GM18868 (cell line): ENCODE measurements at regions not wholly inside any gene's neighbourhood (a gene's known extent, or its start where the extent isn't known, plus 50 kb on each side); places are given as distances from the start of the nearest gene placed in this dataset.

ENCODE experiments used
- ATAC-seq: cut with Tn5 transposase; IDR thresholded peaks from one replicate; pipeline ENCODE4 v1.9.1; 2021; ENCODE audit warnings: mild to moderate bottlenecking, moderate library complexity; ENCODE audit not compliant: unreplicated experiment

DNA sequence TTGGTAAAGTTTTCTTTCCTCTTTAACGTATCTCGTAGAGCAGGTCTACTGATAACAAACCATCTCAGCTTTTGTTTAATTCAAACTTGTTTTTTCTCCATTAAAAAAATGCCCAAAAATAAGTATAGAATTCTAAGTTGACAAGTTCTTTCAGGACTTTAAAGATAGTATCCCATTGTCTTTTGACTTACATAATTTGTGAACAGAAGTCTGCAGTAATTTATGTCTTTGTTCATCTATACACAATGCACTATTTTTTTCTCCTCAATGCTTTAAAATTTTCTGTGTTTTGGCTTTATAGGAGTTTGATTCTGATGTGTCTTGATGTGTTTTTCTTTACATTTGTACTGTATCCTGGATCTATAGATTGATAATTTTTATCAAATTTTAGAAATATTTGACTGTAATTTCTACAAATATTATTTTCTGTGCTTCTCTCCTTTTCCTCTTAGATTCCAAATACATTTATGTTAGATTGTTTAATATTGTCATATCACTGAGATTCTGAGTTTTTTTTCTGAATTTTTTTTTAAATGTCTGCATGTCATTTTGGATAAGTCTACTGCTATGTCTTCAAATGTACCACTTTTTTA lies 143.3 kb downstream of the FTCDNL1 start:
- no peak for ATAC-seq

DNA sequence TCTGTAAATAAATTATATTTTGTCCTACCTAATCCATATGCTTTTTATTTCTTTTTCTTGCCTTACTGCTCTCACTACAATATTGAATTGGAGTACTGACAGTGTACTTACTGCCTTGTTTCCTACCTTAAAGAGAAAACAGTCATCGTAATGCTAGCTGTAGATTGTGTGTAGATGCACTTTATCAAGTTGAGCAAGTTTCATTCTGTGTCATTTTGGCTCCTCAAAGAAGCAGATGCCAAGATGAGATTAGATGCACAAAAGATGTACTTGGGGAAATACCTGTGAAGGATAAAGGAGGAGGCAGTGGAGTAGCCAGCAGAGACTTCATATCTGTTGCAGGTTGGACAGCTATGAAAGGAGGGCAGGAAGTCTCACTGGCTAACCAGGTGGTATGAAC lies 145.5 kb downstream of the FTCDNL1 start:
- no peak for ATAC-seq

- no peak for ATAC-seq
Measured at GRCh38 chr2:199704358-199705238, 146.4 kb downstream of the FTCDNL1 start.

GRCh38 chr2:199703199-199703598 lies 147.8 kb downstream of the FTCDNL1 start:
- no peak for ATAC-seq

- ATAC-seq: no peak
Measured at GRCh38 chr2:199697469-199697868, 153.5 kb downstream of the FTCDNL1 start.

DNA sequence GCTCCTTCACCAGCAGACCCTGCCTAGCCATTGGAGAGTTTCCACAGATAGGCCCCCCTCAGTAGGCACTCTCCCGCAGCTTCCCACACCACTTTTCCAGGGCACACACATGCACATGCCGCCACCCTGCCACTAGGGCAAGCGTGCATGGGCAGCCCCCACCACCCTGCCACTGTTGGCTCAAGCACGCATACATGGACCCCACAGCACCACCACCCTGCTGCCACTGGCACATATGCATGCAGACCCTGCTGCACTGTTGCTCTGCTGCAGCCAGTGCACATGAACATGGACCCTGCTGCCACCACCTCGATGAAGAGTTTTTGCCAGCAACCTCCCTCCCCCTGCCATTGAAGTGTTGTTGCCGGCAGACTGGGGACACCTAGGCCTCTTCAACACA lies 154.9 kb downstream of the FTCDNL1 start:
- no peak for ATAC-seq

DNA sequence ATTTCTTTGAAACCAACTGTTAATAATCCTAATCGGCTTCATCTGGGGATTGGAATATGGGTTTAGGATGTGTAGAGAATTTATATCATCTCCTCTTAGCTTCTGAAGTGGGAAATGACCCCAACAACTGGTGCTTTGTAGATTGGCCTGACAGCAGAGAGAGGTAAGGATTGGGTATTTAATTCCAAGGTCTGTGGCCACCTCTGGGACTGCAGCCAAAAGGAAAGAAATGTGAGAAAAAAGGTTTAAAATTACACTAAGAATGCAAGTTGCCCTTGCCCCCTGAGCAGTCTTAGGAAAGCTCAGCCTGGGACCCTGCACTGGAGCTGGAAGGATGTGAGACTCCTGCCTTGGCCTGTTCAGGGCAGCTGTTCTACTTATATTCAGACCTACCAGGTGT lies 157.1 kb downstream of the FTCDNL1 start:
- ATAC-seq: no peak

- ATAC-seq: no peak
Measured at GRCh38 chr2:199692489-199692888, 158.5 kb downstream of the FTCDNL1 start.

DNA sequence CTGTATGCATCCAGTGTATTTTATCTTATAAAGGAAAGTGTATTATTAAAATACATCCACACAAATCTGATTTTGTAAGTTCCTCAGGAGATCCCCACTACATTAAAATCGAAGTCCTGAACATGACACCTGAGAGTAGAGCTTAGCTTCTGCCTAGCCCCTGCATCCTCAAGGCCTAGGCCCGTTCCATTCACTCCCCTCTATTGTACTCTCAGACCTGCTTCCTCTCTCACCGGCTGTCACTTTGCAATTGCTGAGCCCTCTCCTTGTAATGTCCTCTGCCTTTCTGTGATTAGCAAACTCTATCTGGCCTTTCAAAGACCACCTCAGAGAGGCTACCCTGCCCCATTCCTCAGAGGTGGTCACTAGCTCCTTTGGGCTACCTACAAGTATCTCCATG lies 160.8 kb downstream of the FTCDNL1 start:
- ATAC-seq: no peak

- no peak for ATAC-seq
Measured at GRCh38 chr2:199685669-199686068, 165.3 kb downstream of the FTCDNL1 start.

DNA sequence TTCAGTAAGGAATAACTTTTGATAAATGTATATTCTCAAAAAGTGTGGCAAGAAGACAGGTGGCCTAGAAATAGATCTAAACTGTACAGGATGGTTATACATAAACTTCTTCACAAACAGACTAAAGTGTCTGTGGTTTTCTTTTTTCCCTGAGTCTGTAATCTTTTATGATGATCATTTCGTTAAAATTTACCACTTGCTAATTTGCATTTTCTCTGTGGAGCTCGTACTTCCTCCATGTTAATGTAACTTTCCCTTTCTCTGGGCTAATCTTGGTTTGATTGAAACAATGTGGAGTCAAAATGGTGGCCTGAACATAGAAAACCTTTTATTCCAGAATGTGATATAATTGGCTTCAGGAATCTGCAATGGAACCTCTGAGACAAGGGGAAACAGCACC lies 166.2 kb downstream of the FTCDNL1 start:
- ATAC-seq: no peak

DNA sequence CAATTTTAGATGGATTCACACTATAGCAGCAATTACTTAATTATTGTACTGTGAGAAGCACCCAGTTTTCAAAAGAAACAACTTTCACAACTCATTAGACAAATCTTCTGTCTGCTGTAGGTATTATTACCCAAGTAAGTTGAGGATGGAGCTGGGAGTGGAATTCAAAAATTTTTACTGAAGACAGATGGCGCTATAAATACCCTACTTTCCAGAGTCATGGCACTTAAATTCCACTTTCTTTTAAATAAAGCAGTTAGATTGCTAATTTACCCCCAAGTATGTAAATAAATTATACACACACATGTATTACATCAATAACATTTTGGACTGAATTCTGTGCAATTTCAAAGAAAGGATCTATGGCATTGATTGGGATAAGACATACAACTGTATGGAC lies 166.8 kb downstream of the FTCDNL1 start:
- ATAC-seq: no peak

DNA sequence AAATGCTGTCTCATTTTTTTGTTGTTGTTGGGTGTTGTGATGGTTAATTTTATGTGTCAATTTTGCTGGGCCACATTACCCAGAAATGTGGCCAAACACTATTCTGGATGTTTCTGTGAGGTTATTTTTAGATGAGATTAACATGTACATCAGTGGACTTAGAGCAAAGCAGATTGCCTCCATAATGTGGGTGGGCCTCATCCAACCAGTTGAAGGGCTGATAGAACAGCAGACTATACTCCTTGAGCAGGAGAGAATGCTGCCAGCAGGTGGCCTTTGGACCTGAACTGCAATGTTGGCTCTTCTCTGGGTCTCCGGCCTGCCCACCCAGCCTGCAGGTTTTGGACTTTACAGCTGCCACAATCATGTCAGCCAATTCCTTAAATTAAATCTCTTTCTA lies 169.0 kb downstream of the FTCDNL1 start:
- no peak for ATAC-seq

DNA sequence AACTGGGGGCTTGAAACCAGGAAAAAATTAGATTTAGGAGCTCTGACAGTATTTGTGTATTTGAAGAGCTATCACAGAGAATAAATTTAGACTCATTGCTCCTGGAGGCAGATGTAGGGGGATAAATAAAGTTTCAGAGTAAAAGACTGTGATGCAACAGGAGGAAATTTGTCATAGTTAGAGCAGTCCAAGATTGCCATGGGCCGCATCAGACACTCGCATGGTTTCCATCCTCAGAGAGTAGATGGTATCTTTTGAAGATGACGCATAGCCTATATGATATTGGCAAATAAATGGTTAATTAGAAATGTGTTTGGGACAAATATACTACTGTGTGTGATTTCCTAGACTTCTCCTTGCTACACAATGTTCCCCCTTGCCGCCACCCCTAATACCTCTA lies 170.5 kb downstream of the FTCDNL1 start:
- ATAC-seq: no peak

- no peak for ATAC-seq
Measured at GRCh38 chr2:199679883-199680282, 171.1 kb downstream of the FTCDNL1 start.

DNA sequence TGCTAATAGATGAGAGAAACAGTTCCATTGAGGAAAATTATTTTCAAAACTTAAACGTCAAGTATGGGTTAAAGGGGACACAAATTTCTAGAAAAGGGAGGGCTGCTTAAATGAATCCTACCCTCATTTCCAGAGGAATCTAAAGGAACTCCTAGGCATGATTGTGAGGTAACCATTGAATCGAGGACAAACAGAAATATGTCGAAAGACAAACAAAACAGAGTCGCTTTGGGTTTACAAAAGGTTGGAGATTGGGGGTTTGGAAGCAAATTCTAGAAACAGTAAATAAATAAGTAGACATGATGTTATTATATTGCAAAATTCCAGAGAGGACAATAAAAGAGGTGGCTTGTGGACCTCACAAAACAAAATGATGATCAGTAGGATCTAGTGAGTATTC lies 173.1 kb downstream of the FTCDNL1 start:
- no peak for ATAC-seq

GRCh38 chr2:199668645-199669044 lies 182.3 kb downstream of the FTCDNL1 start:
- no peak for ATAC-seq

GRCh38 chr2:199663157-199663556 lies 187.8 kb downstream of the FTCDNL1 start:
- ATAC-seq: peak; percentile 88

DNA sequence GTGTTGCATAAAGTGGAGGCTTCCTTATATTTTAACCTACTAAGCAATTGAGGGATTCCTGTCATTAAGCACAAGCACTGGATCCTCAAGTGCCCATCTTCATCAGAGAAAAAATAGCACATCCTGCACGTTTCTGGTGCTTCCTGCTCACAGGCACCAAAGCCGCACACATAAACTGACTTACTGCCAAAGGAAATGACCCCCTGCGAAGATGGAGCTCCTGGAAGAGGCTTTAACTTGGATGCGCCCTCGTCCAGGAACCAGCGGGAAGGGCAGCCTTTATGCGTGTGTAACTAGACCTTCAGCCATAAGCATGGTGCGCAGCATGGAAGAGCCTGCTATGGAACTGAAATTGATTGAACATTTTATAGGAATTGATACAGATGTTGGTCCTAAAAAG lies 188.7 kb downstream of the FTCDNL1 start:
- ATAC-seq: no peak

GRCh38 chr2:199660167-199660566 lies 190.8 kb downstream of the FTCDNL1 start:
- no peak for ATAC-seq

- no peak for ATAC-seq
Measured at GRCh38 chr2:199659207-199659606, 191.8 kb downstream of the FTCDNL1 start.

DNA sequence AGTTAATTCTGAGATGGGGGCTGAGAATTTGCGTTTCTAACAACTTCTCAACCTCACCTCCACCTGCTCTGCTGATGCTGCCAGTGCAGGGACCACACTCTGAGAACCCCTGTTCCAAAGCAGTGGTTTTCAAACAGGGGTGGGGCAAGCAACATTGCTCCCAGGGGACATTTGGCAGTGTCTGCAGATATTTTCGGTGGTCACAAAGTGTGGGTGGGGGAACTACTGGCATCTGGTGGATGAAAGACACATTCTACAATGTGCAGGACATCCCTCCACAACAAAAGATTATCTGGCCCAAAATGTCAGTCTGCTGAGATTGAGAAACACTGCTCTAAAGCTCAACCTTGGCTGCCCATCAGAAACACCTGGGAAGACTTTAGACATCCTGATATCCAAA lies 188.7 kb upstream of the SATB2 start:
- ATAC-seq: peak; percentile 97

DNA sequence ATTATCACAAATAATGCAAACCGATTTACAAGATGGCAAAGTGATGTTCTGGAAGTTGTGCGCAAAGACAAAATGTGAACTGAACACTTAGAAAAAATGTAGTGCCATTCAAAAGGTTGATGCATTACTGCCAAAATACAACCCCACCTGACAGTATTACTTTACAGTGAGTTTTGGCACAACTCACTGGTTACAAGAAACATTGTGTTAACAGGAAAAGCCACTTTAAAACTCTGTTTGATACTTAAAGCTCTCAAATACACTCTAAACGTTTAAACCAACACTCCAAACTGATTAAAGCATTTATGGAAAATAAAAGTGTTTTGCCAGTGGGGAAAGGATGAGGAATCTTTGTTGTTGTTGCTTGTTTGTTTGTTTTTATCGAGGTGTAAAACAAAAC lies 173.4 kb upstream of the SATB2 start:
- ATAC-seq: no peak
